NK-92 (cell line): ENCODE measurements at regions not wholly inside any gene's neighbourhood (a gene's known extent, or its start where the extent isn't known, plus 50 kb on each side); places are given as distances from the start of the nearest gene placed in this dataset.

Experiments
- DNase-seq: peaks from one replicate; lab custom pipeline; 2025; ENCODE audit not compliant: unreplicated experiment; lab: John Stamatoyannopoulos, UW

DNA sequence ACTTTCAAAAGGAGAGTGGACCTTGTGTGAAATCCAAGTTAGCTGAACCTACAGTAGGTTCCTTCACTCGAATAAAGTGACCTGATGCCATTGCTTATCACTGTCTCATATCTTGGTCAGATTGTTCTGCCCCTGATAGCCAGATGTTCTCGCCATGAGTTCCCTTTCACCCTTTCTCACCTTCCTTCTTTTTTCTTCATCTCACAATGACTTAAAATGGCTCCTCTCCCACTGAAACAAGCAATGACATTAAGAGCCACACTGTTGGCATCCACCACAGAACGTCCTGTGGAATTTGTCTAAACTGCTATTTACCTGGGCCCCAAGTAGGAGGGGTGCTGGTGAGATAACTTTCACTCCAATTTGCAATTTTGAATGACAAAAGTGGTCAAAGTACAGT is 227.6 kb upstream of the PPP1R2C start:
- no peak for DNase-seq

DNA sequence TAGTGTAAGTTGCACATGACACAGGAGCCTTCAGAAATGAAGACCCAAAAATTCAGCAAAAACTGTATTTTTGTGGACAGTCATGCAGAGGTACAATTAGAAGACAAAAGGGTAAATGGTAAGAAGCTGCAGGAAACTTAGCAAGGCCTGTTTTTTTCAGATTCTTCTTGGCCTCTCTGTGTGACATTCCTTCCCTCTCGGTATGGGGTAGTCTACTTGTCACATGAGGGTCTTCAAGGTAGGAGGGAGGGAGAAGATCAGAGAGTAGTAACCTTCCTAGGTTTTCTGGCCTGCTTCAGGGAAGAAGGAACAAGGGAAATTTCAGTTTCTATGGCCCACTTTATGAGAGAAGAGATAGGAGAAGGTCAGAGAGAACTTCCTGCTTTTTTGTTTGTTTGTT is 230.4 kb upstream of the PPP1R2C start:
- DNase-seq = no peak

DNA sequence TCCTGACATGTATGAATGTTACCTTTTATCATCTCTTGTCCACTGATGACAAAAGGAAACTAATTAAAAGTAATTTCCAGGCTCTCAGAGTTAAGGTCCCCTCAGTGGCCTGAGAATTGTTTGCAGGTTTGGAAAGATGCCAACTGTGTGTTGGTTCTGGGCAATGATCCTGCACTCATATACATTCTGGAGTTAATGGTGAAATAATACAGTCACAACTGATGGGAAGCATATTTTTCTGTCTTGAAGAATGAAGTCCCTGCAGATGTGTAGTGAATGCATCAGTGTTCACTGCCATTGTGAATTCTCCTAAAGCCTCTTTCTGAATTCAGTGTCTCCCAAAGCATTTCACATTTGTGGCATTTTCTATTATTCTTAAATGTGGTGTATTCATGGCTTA is 238.1 kb upstream of the PPP1R2C start:
- no peak for DNase-seq

DNA sequence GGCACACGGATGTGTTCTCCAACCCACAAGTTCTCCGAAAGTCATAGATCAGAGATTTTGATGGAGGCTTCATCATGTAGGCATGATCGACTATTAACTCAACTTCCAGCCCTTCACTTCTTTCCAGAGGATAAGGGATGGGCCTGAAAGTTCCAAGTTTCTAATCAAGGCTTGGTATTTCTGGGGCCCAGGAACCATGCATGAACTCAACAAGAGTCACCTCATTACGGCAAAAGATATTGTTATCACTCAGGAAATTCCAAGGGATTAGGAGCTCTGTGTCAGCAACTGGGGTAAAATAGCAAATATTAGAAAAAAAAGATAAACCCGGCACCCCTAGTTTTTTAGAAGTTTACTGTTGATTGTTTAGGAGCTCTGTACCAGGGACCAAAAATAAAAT is 240.1 kb upstream of the PPP1R2C start:
- no peak for DNase-seq

DNA sequence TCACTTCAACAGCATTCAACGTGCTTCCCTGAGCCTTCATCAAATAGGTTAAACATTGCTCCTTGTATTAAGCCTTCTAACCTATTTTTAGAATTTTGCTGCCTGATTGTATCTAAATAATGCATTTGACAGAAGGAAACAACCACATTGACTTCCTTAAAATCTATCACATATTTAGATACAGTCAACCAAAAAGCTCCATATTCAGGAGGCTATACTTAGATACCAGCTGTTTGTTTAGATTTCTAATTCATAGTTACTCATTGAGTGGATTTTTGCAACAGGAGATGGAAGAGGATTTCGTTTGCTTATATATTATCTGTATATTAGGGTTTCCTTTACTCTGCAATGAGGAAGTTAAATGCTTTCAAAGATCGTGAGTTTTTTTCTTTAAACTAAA is 241.1 kb upstream of the PPP1R2C start:
- no peak for DNase-seq

DNA sequence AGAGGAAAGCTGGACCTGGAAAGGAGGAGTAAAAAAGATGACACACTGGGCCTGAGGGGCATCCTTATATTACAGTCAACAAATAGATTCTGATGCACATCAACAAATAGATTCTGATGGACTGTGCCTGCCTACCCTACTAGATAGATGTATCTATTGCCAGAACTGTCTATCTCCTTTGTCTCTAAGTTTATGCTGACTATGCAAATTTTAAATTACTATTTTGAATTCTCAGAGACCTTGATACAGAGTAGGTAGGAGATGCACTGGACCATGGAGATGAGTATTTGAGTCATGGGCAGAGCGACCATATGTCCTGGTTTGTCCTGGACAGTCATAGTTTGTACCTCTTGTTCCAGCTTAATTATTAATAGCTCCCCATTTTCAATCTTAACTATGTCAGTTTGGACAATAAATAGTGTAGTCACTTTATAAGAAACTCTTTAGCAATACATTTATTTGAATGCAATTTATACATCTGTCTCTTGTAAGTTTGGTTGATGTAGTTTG is 247.9 kb upstream of the PPP1R2C start:
- no peak for DNase-seq

DNA sequence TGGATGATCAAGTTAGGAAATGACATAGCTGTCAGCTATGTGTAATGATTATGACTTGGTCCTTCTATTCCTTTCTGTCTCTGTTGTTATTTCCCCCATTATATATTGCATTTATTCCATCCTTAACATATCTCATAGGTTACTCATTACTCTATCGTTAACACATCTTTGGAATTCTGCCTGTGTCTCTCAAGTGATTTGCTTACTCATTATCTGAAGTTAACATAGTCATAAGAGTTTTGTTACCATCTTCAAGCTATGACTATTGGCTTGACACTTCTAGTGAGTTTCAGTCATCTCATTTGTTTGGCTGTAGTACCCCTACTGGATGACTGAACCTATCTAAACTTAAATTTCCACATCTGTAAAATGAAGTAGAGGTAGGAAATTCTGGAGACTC is 286.1 kb upstream of the PPP1R2C start:
- no peak for DNase-seq

DNA sequence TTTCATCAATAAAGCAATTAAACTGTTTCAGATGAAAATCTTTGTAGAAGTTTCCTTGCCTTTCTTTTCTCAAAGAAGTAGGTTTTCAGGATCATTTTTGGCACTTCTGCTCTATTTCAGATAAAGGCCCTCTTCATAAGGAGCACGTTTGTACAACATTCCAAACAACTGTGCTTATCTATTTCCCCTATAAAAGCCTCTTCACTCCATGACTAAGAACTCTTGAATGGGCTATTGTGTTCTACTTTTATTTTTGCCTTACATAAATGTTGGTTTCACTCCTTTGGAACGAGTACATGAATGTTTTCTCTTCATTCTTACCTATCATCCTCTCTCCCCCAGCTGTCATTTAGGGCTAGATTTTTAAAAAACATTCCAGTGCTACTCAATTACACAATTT is 288.0 kb upstream of the PPP1R2C start:
- DNase-seq = no peak

DNA sequence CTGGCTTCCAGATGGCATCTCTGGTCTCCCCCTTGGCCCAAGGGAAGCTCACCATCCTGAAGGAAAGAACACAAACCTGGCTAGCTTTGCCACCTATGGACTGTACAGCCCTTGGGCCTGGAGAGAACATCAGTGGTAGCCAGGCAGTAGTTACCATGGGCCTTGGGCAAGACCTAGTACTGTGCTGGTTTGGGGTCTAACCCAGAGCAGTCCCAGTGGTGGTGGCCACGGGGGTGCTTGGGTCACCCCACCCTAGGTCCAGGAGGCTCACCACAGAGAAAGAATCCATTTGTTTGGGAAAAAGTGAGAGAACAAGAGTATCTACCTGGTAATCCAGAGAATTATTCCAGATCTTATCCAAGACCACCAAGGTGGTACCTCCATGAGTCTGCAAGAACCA is 290.7 kb upstream of the PPP1R2C start:
- no peak for DNase-seq

DNA sequence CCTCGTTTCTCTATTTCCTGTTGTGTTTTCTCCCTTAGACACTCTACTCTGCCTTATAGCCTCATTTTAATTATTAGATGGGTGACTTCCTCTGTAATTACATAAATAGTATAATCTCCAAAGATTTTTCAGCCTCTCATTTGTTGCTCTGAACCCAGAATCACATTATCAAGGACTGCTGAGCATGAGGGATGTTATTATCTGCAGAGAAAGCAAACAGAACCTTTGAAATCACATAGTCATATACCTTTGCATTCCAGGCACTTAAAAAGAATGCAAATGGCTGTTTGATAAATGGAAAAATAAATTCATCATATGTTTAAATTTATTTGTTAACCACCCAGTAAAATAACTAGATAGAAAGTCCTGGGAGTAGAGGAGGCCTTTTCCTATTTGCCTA is 305.1 kb upstream of the PPP1R2C start:
- DNase-seq = no peak

DNA sequence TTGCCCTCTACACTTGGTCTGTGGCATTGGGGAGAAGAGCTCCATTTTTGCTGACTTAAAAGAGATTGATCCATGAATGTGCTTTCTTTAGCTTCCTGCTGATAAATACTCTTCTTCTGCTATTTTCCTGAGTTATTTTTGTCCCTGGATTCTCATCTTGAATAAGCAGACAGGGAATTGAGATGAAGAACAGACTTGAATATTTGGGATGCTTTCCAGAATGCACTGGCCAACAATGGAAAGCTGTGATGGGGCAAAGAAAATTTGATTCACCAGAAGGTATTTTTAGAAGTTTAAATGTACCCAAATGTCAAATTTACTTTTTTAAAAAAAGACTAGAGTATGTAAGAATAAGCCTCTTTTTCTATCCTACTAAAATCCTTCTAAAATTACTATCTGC is 309.9 kb upstream of the PPP1R2C start:
- no peak for DNase-seq

DNA sequence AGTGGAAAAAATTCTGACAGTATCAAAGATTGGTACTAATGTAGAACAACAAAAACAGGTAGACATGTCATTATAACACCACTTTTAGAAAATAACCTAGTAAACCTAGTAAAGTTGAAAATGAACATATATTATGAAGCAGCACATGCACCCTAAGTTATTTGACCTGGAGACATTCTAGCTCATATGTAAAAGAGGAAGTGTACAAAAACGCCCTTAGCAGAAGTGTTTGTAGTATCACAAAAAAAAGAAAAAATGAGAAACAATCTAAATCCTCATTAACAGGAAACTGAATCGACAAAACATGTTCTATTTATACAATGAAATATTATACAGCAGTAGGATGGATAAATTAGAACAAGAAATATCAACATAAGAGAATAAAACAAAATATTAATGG is 318.9 kb upstream of the PPP1R2C start:
- DNase-seq = no peak

DNA sequence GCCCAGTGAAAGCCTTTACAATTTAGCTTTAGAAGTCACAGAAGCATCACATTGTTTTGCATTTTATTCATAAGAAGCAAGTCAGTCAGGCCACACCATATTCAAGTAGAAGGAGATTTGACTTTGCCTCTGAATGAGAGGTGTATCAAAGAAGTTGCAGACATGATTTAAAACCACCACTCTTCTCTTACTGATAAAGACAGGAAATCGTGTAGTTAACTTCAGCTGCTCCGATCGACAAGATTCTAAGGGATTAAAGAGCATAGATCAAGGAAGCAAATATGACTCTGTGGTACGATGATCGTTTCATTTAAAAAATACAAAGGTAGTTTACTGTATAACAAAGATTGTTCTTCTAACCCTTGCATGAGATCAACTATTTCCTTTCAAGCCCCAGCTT is 328.0 kb upstream of the PPP1R2C start:
- DNase-seq = no peak

DNA sequence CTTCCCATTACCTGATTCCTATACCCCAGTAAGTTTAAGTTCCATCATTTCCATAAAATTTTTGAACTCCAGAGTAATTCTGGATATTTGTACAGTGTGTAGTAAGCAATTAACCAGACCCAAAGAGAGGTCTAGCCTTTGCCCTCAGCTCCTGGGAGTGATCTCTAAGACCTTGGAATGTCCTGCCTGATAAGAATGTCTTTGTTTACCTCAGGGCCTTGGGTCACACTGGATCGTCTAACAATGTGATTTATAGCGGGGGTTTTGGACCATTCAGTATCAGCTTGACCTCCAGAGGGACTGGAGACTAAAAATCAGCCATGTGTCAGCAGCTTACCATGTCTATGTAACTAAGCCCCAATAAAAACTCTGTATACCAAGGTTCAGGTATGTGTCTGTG is 330.9 kb upstream of the PPP1R2C start:
- no peak for DNase-seq

DNA sequence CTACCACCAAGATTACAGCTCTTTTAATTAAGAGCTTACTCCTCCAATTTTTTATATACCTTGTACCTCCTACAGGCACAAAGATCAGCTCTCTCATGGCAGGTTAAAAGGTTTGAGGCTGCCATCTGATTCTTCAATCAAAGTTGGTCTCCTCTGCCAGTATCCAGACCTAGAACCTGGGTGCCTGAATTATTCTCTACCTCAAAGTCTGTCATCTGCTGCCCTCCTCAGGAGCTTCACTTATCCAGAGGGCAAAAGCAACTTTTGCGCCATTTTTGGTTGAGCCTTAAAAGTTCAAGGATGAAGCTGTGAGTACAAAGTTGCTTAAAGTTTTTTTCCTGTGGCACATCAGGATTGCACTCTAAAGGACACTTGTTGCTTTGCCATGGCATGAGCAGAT is 343.7 kb upstream of the PPP1R2C start:
- no peak for DNase-seq

DNA sequence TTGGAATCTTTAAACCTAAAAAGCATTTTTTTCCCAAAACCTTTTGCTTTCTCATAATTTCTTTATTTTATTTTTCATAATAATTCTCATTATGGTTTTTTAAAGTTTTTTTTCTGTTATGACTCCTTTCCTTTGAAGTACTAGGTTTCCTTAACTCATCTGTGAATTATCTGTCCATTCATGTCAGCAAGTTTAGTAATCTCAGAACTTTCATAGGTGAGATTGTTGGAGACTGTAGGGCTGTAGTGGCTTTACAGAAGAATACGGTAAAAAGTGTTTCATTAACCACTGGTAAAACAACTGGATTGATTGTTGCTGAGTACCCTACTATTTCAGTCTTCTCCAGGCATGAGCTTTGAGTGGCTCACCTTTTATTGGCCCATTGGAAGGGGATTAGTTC is 361.7 kb upstream of the PPP1R2C start:
- no peak for DNase-seq

DNA sequence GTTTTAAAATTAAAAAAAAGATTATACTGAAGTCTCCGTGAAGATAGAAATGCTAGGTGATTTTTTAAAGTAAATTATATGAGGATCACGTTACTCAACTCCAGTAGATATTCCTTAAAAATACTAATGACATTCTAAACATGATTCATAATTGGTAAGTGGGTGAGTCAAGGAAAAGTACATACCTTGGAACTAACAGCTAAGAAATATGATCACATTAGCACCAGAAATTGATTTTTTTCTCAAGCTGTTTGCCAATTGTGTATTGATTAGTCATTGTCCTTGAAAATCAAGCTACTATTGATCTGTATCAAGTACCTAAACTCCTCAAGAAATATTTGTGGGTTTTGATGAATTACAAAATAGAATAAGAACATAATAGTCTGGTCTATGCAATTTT is 362.6 kb upstream of the PPP1R2C start:
- no peak for DNase-seq

DNA sequence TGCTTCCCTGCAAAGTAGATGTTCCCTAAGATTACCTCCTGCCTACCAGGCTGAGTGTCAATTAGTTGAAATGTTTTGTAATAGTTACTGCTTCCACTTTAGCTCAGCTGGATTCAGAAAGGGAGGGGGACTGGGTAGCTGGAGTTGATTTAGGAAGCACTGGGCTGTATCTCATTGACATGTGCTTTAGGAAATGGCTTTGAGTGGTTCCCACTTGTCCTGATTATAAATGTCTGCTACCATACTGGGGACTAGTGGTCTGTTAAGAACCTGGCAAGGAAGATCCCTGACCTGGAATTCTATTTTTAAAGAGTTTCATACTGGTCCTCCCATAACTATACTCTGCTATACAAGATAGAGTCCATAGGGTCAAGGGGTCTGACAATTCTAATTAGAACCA is 363.9 kb upstream of the PPP1R2C start:
- DNase-seq = no peak

DNA sequence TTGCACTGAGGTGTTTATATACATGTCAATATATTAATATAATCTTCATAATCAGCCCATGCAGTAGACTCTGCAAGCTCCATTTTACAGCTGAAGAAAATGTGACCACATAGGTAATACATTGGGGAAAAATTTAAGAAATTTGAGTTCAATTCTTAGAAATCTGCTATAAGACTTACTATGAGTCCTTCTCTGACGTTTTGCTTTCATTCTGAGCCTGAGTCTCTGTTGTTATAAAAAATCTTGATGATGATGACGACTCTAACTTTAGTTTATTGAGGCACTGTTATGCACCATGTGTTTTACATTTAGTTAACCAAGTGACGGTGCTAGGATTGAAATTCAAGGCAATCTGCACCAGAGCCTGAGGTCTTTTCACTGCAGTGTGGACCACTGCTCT is 370.3 kb upstream of the PPP1R2C start:
- DNase-seq = no peak

DNA sequence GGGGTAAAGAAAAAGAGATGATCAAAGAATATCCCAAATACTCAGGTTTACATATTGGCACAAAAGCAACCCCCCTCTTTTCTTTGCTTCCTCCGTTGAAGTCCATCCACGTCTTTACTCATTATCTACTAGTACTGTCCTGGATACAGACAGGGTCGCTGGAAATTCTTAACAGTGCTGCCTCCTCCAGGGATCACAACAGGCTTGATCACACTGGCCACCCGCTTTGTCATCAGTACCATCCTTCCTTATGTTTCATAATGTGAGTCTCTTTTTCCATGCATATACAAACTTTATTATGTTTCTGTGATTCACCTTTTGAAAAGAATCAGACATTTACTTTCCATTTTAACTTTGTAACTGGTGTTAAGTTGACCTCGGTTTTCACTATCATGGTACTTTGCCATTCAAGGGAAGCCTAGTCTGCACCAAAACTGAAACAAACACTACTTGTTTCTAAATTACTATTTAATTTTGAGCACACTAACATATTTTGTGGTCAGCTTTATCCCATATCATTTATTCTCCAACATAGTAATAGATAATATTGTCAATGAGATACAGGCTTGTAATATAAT is 387.5 kb upstream of the PPP1R2C start:
- DNase-seq = no peak

DNA sequence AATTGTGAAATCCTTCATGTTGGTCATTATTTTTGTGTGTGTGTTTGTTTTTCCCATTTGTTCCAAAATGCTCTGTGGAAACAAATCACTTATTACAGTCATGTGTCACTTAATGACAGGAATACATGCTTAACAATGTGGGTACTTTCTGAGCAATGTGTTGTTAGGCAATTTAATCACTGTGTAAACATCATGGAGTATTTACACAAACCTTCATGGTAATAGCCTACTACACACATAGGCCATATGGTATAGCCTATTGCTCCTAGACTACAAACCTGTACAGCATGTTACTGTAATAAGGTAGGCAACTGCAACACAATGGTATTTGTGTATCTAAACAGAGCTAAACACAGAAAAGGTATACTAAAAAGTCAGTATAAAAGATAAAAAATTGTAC is 388.9 kb upstream of the PPP1R2C start:
- no peak for DNase-seq

DNA sequence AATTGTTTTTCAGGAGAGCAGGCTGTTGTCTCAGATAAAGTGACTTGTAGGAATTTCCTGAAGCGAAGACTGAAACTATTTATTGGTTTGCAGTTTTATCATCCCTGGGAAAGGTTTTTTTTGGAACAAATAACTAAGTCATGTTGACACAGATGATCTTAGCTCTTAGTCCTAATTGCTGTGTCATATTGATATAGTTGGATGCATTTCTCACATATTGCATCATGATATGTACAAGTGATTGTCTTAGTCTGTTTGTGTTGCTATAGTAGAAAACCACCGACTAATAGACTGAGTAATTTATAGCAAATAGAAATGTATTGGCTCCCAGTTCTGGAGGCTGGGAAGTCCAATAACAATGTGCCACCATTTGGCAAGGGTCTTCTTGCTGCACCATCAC is 397.5 kb upstream of the PPP1R2C start:
- no peak for DNase-seq

DNA sequence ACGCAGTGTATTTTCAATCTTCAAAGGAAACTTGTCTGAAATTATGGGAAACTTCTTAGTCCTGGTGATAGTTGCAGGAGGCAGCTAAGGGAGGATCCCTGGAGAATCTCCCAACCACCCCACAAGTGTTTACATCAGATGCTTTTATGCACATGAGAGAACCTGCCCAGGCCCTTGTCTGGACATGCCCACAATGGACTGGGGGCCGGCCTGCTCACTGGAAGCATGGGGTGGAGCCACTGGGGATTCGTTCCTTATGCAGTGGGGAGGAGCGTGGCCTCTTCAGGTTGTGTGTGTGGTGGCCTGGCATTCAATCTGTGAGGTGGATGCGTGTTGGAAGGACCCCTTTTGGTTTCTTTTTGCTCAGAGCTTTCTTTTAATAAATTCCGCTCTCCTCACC is 398.7 kb upstream of the PPP1R2C start:
- no peak for DNase-seq

DNA sequence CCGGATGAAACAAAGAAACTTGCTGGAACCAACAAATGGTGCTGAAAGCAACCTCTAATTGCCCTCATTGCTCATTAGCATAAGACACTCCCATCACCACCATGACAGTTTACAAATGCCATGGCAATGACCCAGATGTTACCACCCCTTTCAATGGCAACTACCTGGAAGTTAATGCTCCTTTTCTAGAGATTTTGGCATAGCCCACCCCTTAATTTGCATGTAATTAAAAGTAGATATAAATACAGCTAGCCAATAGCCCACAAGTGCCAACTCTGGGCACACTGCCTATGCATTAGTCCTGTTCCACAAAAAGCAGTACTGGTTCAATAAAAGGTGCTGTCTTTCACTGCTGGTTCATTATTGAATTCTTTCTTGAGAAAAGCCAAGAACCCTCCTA is 410.3 kb upstream of the PPP1R2C start:
- DNase-seq = no peak
